Upper lobe of left lung (tissue), 4 donors: ENCODE measurements at regions not wholly inside any gene's neighbourhood (a gene's known extent, or its start where the extent isn't known, plus 50 kb on each side); places are given as distances from the start of the nearest gene placed in this dataset.

Experiments
- CTCF ChIP-seq, 6 experiments: fragments of 450-650 bp in 4 of 6; fragments of 200-600 bp in 2 of 6; sonication (generic) in 2 of 6; IDR thresholded peaks; one replicate each; pipeline ENCODE4 v1.5.1; 2016 to 2019; ENCODE audit warnings: antibody characterized with exemption in 6 of 6
- EP300 ChIP-seq, 4 donors: sonication (generic); formaldehyde crosslinking; IDR thresholded peaks; one replicate each; pipeline ENCODE4 v1.5.1; 2017; ENCODE audit warnings: antibody characterized with exemption in 4 of 4, control low read depth in 2 of 4
- POLR2A ChIP-seq, 4 donors: fragments of 450-650 bp; IDR thresholded peaks; one replicate each; pipeline ENCODE4 v1.5.1; 2016 to 2017; ENCODE audit warnings: antibody characterized with exemption in 4 of 4, mild to moderate bottlenecking in 2 of 4

DNA sequence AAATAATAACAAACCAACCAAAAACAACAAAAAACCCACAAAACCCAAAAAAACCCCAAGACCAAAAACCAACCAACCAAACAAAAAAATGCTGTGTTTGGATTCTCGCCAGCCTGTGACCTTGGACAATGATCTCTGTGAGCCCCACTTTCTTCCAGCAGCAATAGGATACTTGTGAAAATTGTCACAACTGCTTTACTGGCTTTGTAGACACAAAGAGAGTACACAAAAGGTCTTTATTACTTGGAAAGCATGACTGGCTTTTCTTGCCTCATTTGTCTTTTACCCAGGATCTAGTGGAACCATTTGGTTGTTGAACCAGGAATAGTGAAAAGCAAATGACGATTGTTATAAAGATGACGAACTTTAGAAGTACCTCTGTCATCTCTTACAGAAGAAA lies 256.6 kb downstream of the UTP18 start:
- no peak for TF ChIP-seq CTCF (IDR thresholded peaks at IDR 0.05)
- TF ChIP-seq POLR2A (IDR thresholded peaks at IDR 0.05) = no peak
- no peak for TF ChIP-seq EP300 (IDR thresholded peaks at IDR 0.05)
